Naive thymus-derived CD8-positive, alpha-beta T cell (primary cell): ENCODE measurements at regions not wholly inside any gene's neighbourhood (a gene's known extent, or its start where the extent isn't known, plus 50 kb on each side); places are given as distances from the start of the nearest gene placed in this dataset.

ENCODE experiments used
- ATAC-seq, 2 donors: fragments of 150-1000 bp; cut with Tn5 transposase in 1 of 2; sonication (Bioruptor Pico), chemical (Tn5 transposase) in 1 of 2; 1 replicate in 1 of 2; 2 replicates in 1 of 2; pipeline ENCODE4 v1.10.0; 2021; ENCODE audit warnings: mild to moderate bottlenecking in 2 of 2, moderate library complexity in 2 of 2
- POLR2A ChIA-PET: fragments of 350-600 bp; sonication (Branson Sonifier 250); formaldehyde crosslinking; loops from one replicate; lab custom pipeline; 2021; ENCODE audit warnings: antibody characterized with exemption; lab: Charles Lee
- DNase-seq, 10 donors: peaks; one replicate each; pipeline versions ENCODE4 v3.0.0 to v3.0.0-alpha.2; 2020 to 2022
- H3K27ac Mint-ChIP-seq, 10 donors: one replicate each; pipeline ENCODE4 v1.8.0; 2020 to 2022; ENCODE audit warnings: mild to moderate bottlenecking in 10 of 10, mixed read lengths in 10 of 10, moderate library complexity in 4 of 10, inconsistent platforms in 1 of 10
- H3K27me3 Mint-ChIP-seq, 5 donors: one replicate each; pipeline ENCODE4 v1.8.0; 2021 to 2022; ENCODE audit warnings: mixed read lengths in 5 of 5
- H3K36me3 Mint-ChIP-seq, 3 donors: one replicate each; pipeline ENCODE4 v1.8.0; 2020 to 2022; ENCODE audit warnings: mixed read lengths in 3 of 3, mild to moderate bottlenecking in 2 of 3, inconsistent platforms in 1 of 3
- H3K4me1 Mint-ChIP-seq, 4 donors: one replicate each; pipeline ENCODE4 v1.8.0; 2021 to 2022; ENCODE audit warnings: mixed read lengths in 4 of 4
- H3K4me3 Mint-ChIP-seq, 10 donors: one replicate each; pipeline ENCODE4 v1.8.0; 2020 to 2022; ENCODE audit warnings: mild to moderate bottlenecking in 10 of 10, mixed read lengths in 10 of 10, moderate library complexity in 6 of 10, inconsistent platforms in 1 of 10
- H3K9me3 Mint-ChIP-seq, 9 donors: one replicate each; pipeline ENCODE4 v1.8.0; 2020 to 2022; ENCODE audit warnings: mixed read lengths in 9 of 9, mild to moderate bottlenecking in 3 of 9, inconsistent platforms in 1 of 9, moderate library complexity in 1 of 9

DNA sequence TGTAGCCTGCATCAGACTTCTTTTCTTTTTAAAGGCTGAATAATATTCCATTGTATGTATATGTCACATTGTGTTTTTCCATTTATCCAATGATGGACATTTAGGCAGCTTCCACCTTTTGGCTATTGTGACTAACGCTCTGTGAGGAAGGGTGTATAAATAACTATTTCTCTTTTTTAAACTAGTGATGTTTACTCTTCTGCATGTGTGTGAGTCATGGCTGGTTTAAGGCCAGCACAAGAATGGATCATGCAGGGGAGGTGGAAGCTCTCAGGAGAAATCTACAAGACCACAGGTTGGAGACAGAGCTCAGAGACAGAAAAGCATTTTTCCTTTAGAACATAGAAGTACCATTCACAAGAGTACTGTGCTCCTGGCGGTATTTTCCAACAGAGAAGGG is 307.2 kb downstream of the SOX4 start:
- ATAC-seq (no peak), DNase-seq (no peak)
- Mint-ChIP-seq H3K4me1 (no peaks in the 10 kb centered on the region), H3K27ac (no peak overlapping the region), H3K4me3 (no peak overlapping the region), H3K36me3 (no peaks in the 10 kb centered on the region), H3K27me3 (no peaks in the 10 kb centered on the region), H3K9me3 (peaks cover 0 to 4% (median 0%) of the 10 kb centered on the region in 9 donors)
- POLR2A ChIA-PET, result no interaction called here

DNA sequence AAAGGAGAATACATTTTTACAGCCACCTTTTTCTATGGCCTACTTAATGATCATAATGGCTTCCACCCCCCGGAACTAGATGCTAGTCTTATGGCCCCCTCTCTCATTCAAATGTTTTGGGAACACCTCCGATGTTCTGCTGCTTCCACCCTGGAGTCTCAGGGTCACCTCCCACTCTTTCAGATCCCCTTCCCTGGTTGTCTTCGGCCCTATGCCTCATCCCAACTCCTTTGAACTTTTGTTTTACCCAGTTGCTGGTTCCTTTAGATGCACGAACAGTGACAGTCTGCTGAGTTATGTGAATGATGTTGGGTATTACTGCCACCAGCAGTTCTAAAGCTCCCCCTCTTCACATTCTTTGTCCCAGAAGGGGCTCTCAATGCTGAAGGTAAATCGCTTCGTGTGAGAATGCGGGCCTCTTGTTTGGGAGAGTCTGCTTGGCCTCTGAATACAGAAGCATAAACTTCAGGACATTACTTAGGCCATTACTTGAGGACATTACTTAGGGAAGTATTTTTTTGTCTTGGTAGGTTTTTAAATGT is 309.1 kb downstream of the SOX4 start:
- Mint-ChIP-seq H3K4me1 (no peaks in the 10 kb centered on the region), H3K4me3 (no peak overlapping the region), H3K9me3 (peaks cover 0 to 4% (median 0%) of the 10 kb centered on the region in 9 donors), H3K36me3 (no peaks in the 10 kb centered on the region), H3K27ac (peak overlapping the region in 1 of 10 donors; percentile 49), H3K27me3 (peaks cover 0 to 2% (median 0%) of the 10 kb centered on the region in 5 donors)
- POLR2A ChIA-PET, result no interaction called here
- ATAC-seq, result no peak
- DNase-seq, result no peak

DNA sequence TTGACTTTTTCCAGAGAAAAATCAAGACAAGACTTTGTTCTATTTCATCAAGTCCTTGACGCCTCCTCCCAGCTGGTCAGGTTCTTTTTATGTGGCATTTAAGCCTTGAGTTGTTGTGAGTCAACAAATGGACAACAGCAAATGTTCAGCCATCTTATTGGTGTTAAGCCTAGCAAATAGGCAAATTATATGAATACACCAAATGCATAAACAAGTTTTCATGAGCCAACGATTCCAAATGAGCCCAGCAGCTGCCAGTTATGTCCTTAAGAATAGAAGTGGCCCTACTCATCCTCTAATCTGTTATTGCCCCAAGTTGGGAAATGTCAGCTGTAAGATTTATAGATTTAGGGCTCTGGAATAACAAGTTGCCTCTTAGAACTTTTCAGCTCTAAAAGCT is 312.0 kb downstream of the SOX4 start:
- peaks cover 0 to 2% (median 0%) of the 10 kb centered on the region in 9 donors for H3K9me3 Mint-ChIP-seq
- no peaks in the 10 kb centered on the region for H3K36me3 Mint-ChIP-seq
- H3K4me3 Mint-ChIP-seq, result no peak overlapping the region
- peaks cover 0 to 2% (median 0%) of the 10 kb centered on the region in 5 donors for H3K27me3 Mint-ChIP-seq
- no peak overlapping the region for H3K27ac Mint-ChIP-seq
- no peaks in the 10 kb centered on the region for H3K4me1 Mint-ChIP-seq
- DNase-seq, result no peak
- no peak for ATAC-seq
- POLR2A ChIA-PET, result no interaction called here

DNA sequence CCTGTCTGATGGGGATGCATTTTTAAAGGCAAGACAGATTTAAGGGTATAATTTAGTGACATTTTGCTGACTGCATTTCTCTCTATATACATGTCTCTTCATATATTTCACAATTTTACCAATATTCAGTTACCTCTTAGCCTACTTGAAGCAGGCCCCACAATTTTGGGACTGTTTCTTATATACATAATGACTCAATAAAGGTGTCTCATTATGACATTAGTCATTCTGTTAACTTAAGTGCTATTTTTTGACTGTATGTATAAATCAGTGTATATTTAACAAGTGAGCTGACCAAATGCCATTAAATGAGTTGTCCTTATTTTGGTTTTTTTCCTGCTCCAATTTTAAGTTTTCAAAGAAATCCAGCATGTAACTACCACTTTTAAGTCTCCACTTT is 313.3 kb downstream of the SOX4 start:
- Mint-ChIP-seq H3K27ac (no peak overlapping the region), H3K36me3 (no peaks in the 10 kb centered on the region), H3K9me3 (no peaks in the 10 kb centered on the region), H3K4me3 (no peak overlapping the region), H3K4me1 (no peaks in the 10 kb centered on the region), H3K27me3 (peaks cover 0 to 2% (median 0%) of the 10 kb centered on the region in 5 donors)
- no peak for ATAC-seq
- POLR2A ChIA-PET, result no interaction called here
- no peak for DNase-seq

DNA sequence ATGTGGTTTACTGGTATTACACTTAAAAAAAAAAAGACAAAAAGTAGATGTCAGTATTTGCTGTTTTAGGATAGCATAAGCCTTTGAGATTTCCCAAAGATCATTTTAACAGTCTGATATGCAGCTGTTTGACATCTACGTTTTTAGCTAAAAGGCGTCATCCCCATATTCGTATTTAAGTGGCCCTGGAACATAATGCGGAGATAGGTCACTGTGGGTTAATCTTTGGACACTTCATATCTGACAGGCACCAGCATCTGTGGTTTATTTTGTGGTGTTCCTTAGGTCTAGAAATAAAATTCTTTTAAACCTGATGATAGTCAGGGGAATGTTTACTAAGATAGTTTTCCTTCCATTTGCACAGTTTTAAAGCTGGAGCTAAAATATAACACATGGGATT is 313.7 kb downstream of the SOX4 start:
- Mint-ChIP-seq H3K9me3 (no peaks in the 10 kb centered on the region), H3K27ac (no peak overlapping the region), H3K4me3 (no peak overlapping the region), H3K36me3 (no peaks in the 10 kb centered on the region), H3K4me1 (no peaks in the 10 kb centered on the region), H3K27me3 (peaks cover 0 to 2% (median 0%) of the 10 kb centered on the region in 5 donors)
- DNase-seq, result no peak
- POLR2A ChIA-PET, result no interaction called here
- ATAC-seq, result no peak

DNA sequence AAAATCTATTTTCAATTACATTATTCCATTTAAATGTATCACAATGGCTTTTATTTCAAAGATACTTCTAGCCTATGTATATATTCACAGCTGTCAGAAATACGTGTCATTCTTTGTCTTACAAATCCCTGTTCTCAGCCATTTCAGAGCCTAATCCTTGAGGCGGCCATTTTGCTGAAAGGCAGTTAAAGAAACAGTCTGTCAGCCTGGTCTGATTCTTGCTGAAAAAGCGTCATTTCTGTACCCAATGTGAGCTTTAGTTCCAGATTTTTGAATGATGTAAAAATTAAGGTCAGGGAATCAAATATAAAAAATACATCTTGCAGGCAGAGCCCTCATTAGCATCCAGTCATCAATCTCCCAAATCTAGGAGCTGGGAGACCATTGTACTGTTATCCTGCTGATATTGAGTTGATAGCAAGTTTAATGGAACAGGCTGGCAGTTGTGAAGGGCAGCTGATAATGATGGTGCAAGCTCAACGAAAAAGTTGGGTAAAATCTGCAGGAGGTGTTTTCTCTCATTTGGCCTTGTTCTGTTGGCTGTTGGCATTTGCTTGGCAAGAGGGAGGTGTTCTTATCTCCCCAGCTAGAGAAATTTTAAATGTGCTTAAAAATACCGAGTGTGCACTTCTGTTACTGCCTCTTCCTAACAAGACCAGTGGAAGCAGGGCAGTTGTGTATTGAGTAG is 314.8 kb downstream of the SOX4 start:
- Mint-ChIP-seq H3K27me3 (peaks cover 0 to 2% (median 0%) of the 10 kb centered on the region in 5 donors), H3K9me3 (no peaks in the 10 kb centered on the region), H3K36me3 (no peaks in the 10 kb centered on the region), H3K4me1 (no peaks in the 10 kb centered on the region), H3K4me3 (no peak overlapping the region), H3K27ac (no peak overlapping the region)
- POLR2A ChIA-PET, result no interaction called here
- DNase-seq (no peak), ATAC-seq (no peak)

DNA sequence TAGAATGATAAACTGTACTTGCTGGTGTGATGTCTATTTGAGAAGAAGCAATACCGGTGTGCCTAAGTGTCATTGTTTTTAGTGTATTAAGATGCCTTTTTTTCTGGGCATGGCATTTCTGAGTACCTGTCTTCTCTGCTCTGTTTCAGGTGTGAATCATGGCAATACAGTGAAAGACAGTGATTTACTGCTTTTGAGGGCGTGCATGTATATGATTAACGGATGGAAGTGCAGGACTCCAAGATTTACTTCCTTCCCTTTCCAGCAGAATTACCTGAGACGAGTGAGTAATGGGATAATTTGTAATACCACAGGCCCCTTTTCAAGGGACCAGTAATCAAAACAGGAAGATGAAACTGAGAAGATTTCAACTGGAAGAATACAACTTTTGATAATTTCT is 315.8 kb downstream of the SOX4 start:
- DNase-seq, result no peak
- H3K27ac Mint-ChIP-seq, result no peak overlapping the region
- peaks cover 0 to 2% (median 0%) of the 10 kb centered on the region in 5 donors for H3K27me3 Mint-ChIP-seq
- peaks cover 0 to 6% (median under 1%) of the 10 kb centered on the region in 4 donors for H3K4me1 Mint-ChIP-seq
- H3K4me3 Mint-ChIP-seq, result no peak overlapping the region
- ATAC-seq, result no peak
- POLR2A ChIA-PET, result no interaction called here
- H3K36me3 Mint-ChIP-seq, result no peaks in the 10 kb centered on the region
- no peaks in the 10 kb centered on the region for H3K9me3 Mint-ChIP-seq

DNA sequence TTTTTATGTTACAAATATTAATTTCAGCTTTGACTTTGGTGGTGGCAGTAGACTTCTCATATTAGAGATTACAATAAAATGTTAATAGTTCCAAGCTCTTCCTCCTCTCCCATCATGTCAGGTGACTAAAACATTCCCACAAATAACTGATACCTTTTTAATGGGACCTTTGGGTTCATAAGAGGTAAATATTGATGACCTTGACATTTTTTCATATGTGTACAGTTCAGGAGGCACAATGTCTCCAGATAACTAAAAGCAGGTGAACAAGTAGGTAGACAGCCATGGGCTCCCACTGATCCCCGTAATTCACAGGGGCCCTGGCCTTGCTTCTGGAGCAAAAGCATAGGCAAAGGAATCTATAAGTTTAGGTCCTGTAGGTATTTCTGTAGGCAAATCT is 317.7 kb downstream of the SOX4 start:
- Mint-ChIP-seq H3K36me3 (no peaks in the 10 kb centered on the region), H3K27ac (no peak overlapping the region), H3K4me1 (peaks cover 5 to 15% (median 11%) of the 10 kb centered on the region in 4 donors), H3K9me3 (no peaks in the 10 kb centered on the region), H3K4me3 (no peak overlapping the region), H3K27me3 (peaks cover 0 to 2% (median 0%) of the 10 kb centered on the region in 5 donors)
- POLR2A ChIA-PET, result no interaction called here
- ATAC-seq, result no peak
- DNase-seq, result no peak

DNA sequence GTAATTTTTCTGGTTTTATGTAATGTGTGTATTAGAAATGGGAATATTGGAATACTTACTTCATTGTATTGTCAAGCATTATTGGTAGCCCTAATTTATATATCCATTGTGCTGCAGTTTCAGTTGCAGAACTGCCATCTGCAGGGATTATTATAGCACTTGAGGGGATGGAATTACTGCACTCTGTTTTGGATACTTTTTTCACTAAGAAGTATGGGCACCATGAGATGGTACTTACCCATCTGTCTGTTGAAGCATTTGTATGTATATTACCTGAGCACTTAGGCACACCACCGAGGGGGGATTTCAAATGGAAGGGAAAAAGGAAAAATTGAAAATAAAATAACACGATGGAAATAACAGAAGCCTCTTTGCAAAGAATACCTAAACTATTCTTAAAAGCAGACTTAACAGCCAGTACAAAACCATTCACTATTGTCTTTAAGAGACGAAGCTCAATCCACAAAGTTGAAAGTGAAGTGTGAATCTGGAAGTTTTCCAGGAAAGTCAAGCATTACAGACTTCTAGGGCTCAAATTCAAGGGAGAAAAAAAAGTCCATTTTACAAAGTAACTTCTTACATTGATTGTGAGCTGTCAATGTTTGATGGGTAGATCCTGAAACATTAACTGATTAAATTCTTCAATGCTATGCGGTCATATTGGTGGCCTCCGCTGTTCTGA is 318.7 kb downstream of the SOX4 start:
- Mint-ChIP-seq H3K9me3 (no peaks in the 10 kb centered on the region), H3K4me3 (no peak overlapping the region), H3K4me1 (peaks cover 7 to 18% (median 12%) of the 10 kb centered on the region in 4 donors), H3K27me3 (no peaks in the 10 kb centered on the region), H3K27ac (no peak overlapping the region), H3K36me3 (no peaks in the 10 kb centered on the region)
- no peak for ATAC-seq
- no peak for DNase-seq
- POLR2A ChIA-PET, result interaction anchor here (0.6 kb wide), 1 partner anchor 187 kb away, joined by 3 read pairs; no protein-coding TSS in a partner anchor

DNA sequence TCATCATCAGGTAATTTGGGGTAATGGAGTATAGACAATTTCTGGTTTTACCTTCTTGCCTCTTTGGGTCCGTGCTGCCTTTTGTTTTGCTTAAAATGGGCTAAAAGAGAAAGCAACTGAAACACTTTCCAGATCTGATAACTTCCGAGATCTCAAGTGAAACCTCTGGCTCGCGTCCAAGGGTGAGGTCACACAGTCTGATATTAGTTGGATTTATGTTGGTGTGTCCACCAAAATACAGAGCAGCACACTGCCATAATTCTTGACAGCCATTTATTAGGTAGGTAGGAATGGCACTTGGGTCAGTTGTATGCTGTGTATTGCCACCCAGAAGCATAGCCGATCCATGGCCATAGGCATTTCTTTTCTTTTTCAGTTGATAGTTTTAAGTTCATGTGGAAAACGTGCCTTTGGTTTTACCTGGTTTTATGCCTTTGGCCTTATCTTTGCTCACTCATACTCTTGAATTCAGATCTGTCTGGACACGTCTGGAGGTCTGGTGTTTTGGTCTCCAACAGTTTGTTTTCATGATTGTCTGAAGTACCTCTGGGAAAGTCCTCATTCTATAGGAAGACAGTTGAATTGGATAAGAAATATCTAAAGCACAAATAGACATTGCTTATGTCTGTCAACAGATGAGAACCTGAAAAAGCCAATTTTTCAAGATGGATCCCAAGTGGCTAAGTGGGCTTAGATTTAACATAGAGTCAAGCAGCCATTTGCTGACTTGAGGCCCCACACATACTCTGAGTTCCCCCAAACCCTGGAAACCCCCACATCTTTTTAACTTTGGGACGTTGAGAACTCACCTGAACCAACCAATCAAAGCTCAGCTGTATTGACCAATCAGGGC is 320.8 kb downstream of the SOX4 start:
- no peaks in the 10 kb centered on the region for H3K9me3 Mint-ChIP-seq
- DNase-seq (peak in 7 of 10 donors; percentile 3 to 48 (median 19)), ATAC-seq (no peak)
- no peaks in the 10 kb centered on the region for H3K36me3 Mint-ChIP-seq
- peak overlapping the region in 7 of 10 donors; percentile 15 to 69 (median 58) for H3K4me3 Mint-ChIP-seq
- H3K27me3 Mint-ChIP-seq, result peaks cover 0 to 4% (median 0%) of the 10 kb centered on the region in 5 donors
- peak overlapping the region in 4 of 10 donors; percentile 37 to 90 (median 46) for H3K27ac Mint-ChIP-seq
- POLR2A ChIA-PET, result no interaction called here
- H3K4me1 Mint-ChIP-seq, result peaks cover 7 to 18% (median 12%) of the 10 kb centered on the region in 4 donors

DNA sequence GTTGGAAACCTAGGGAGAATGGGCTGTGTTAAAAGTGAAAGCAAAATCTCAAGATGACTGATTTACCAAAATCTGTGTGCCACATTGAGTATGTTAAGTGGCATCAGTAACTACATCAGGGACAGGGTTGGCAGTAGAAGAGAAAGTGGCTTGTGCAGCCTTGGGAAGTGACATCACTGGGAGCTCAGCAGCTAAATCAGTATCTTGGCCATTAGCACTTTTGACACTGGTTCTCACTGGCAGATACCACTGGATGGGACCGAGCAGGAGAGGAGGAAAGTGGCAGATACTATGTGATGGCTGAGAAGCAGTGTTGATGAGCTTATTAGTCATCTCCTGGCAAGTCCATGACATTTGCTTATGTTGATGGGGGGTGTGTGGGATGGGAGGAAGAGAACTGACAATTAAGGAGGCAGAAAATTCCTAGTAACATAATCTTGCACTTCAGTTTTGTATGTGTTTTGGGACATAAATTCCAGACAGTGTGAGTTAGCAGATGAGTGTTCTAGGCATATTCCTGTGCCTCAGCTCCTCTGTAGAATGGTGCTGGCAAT is 322.2 kb downstream of the SOX4 start:
- ATAC-seq (no peak), DNase-seq (no peak)
- Mint-ChIP-seq H3K27ac (peak overlapping the region in 3 of 10 donors; percentile 2 to 61 (median 53)), H3K27me3 (peaks cover 0 to 4% (median 0%) of the 10 kb centered on the region in 5 donors), H3K9me3 (no peaks in the 10 kb centered on the region), H3K4me1 (peaks cover 7 to 18% (median 12%) of the 10 kb centered on the region in 4 donors), H3K4me3 (peak overlapping the region in 4 of 10 donors; percentile 5 to 53 (median 32)), H3K36me3 (no peaks in the 10 kb centered on the region)
- POLR2A ChIA-PET, result no interaction called here

DNA sequence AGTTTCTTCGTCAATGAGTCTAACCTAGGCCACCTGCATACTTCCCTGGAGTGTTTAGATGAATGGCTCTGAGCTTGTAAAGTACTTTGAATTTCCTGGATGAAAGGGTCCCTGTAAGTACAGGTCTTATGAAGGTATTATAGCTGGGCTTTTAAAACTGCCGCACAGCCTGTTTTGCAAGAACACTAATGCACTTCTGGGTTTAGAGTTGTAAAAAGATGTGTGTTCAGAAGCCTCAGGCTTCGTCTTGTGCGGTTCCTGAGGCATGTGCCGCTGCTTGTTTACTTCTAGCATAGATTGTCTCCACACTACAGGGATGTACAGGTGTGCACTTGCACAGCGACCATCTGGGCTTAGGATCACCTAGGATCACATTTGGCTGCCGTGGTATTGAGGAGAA is 324.5 kb downstream of the SOX4 start:
- Mint-ChIP-seq H3K27ac (peak overlapping the region in 1 of 10 donors; percentile 50), H3K36me3 (no peaks in the 10 kb centered on the region), H3K4me1 (peaks cover 7 to 18% (median 12%) of the 10 kb centered on the region in 4 donors), H3K27me3 (peaks cover 0 to 4% (median 0%) of the 10 kb centered on the region in 5 donors), H3K4me3 (no peak overlapping the region), H3K9me3 (no peaks in the 10 kb centered on the region)
- POLR2A ChIA-PET, result no interaction called here
- DNase-seq (no peak), ATAC-seq (no peak)
